HCT116 (cell line): ENCODE measurements at regions not wholly inside any gene's neighbourhood (a gene's known extent, or its start where the extent isn't known, plus 50 kb on each side); places are given as distances from the start of the nearest gene placed in this dataset.
A peak's percentile ranks its signal among the peaks of the same experiment; 100 is the strongest.

Experiments
- ATAC-seq: fragments of 200-7000 bp; cut with Tn5 transposase; 2 replicates; pipeline ENCODE4 v1.9.1; 2020; ENCODE audit warnings: mild to moderate bottlenecking, moderate library complexity
- BruUV-seq: library from RNA; stranded (reverse); fragments of 400-500 nt; replicated peaks from 2 replicates; lab custom pipeline; 2021; lab: Mats Ljungman, UMichigan
- CTCF ChIA-PET: fragments of 300-600 bp; sonication (Branson Sonifier 250); formaldehyde crosslinking; loops from one replicate; lab custom pipeline; 2021; ENCODE audit warnings: antibody characterized with exemption; lab: Charles Lee
- POLR2A ChIA-PET: fragments of 300-600, 350-600 bp; sonication (Branson Sonifier 250); formaldehyde crosslinking; loops from one replicate; lab custom pipeline; 2021; ENCODE audit warnings: antibody characterized with exemption; lab: Charles Lee
- RAD21 ChIA-PET, 2 experiments: fragments of 300-600 bp; sonication (Branson Sonifier 250); formaldehyde crosslinking; loops; one replicate each; lab custom pipeline; 2023; ENCODE audit warnings: low total read pairs in 2 of 2; ENCODE audit not compliant: uncharacterized antibody in 2 of 2, unreplicated experiment in 2 of 2, low non-redundant PET in 1 of 2; lab: Charles Lee
- DNase-seq: peaks from one replicate; pipeline ENCODE4 v3.0.0-alpha.2; 2010; ENCODE audit warnings: low read depth, low spot score
- H2AFZ ChIP-seq: fragments of 200-600 bp; shearing (Covaris generic), sonication (generic); 2 replicates; pipeline ENCODE4 v1.6.1; 2017; ENCODE audit warnings: low read depth, mixed run types, mixed read lengths, antibody characterized with exemption, low read length; ENCODE audit not compliant: poor library complexity, severe bottlenecking
- H3K27ac ChIP-seq: 2 replicates; pipeline ENCODE4 v1.5.1; 2012; ENCODE audit warnings: low read depth, low read length
- H3K27me3 ChIP-seq: fragments of 200-600 bp; sonication (generic); 2 replicates; pipeline ENCODE4 v1.6.1; 2016; ENCODE audit warnings: mixed run types, low read length, mixed read lengths; ENCODE audit not compliant: insufficient read depth
- H3K36me3 ChIP-seq, 2 experiments: fragments of 200-500 bp in 1 of 2; fragments of 200-600 bp in 1 of 2; sonication (Bioruptor generic) in 1 of 2; sonication (generic) in 1 of 2; 2 replicates each; pipeline versions ENCODE4 v1.5.1 to v1.6.1; 2014 to 2016; ENCODE audit warnings: low read length in 2 of 2, inconsistent platforms in 1 of 2, mixed read lengths in 1 of 2, mixed run types in 1 of 2; ENCODE audit not compliant: insufficient read depth in 2 of 2, control insufficient read depth in 1 of 2
- H3K4me1 ChIP-seq, 2 experiments: fragments of 200-600 bp in 1 of 2; sonication (generic) in 1 of 2; 2 replicates each; pipeline versions ENCODE4 v1.5.1 to v1.6.1; 2012 to 2017; ENCODE audit warnings: low read length in 2 of 2, inconsistent platforms in 1 of 2, mild to moderate bottlenecking in 1 of 2, mixed read lengths in 1 of 2, mixed run types in 1 of 2, moderate library complexity in 1 of 2; ENCODE audit not compliant: insufficient read depth in 2 of 2, control insufficient read depth in 1 of 2
- H3K4me2 ChIP-seq: fragments of 200-600 bp; sonication (generic); 2 replicates; pipeline ENCODE4 v1.6.1; 2017; ENCODE audit warnings: mixed run types, low read length, mixed read lengths
- H3K4me3 ChIP-seq, 2 experiments: fragments of 200-600 bp in 1 of 2; sonication (generic) in 1 of 2; replicated peaks in 1 of 2; 2 replicates each; pipeline ENCODE4 v1.5.1; 2011 to 2016; ENCODE audit warnings: low read length in 2 of 2, control low read depth in 1 of 2, low read depth in 1 of 2, mild to moderate bottlenecking in 1 of 2, mixed read lengths in 1 of 2, mixed run types in 1 of 2
- H3K79me2 ChIP-seq: fragments of 200-600 bp; sonication (generic); 2 replicates; pipeline ENCODE4 v1.6.1; 2017; ENCODE audit warnings: mild to moderate bottlenecking, mixed run types, low read length, moderate library complexity, mixed read lengths; ENCODE audit not compliant: insufficient read depth
- H3K9ac ChIP-seq: fragments of 200-600 bp; sonication (generic); 2 replicates; pipeline ENCODE4 v1.6.1; 2016; ENCODE audit warnings: low read length, mixed read lengths
- H3K9me2 ChIP-seq: fragments of 200-600 bp; sonication (generic), shearing (Covaris generic); 2 replicates; pipeline ENCODE4 v1.6.1; 2017; ENCODE audit warnings: mixed run types, mild to moderate bottlenecking, moderate library complexity; ENCODE audit not compliant: insufficient read depth
- H3K9me3 ChIP-seq, 2 experiments: fragments of 200-500 bp in 1 of 2; fragments of 200-600 bp in 1 of 2; sonication (Bioruptor generic) in 1 of 2; sonication (generic) in 1 of 2; 2 replicates each; pipeline ENCODE4 v1.6.1; 2014 to 2017; ENCODE audit warnings: low read length in 2 of 2, mixed read lengths in 2 of 2, inconsistent platforms in 1 of 2, low read depth in 1 of 2, mild to moderate bottlenecking in 1 of 2, mixed run types in 1 of 2, moderate library complexity in 1 of 2; ENCODE audit not compliant: control insufficient read depth in 1 of 2, insufficient read depth in 1 of 2
- H4K20me1 ChIP-seq: fragments of 200-600 bp; sonication (generic), shearing (Covaris generic); 2 replicates; pipeline ENCODE4 v1.6.1; 2017; ENCODE audit warnings: mixed run types, mild to moderate bottlenecking, moderate library complexity; ENCODE audit not compliant: insufficient read depth
- CTCF ChIP-seq, 3 experiments: fragments of 200-600 bp in 1 of 3; sonication (generic) in 1 of 3; IDR thresholded peaks in 2 of 3; conservative IDR thresholded peaks in 1 of 3; 2 replicates each; pipeline ENCODE4 v1.5.1; 2012 to 2017; ENCODE audit warnings: low read depth in 2 of 3, low read length in 2 of 3, antibody characterized with exemption in 1 of 3, borderline replicate concordance in 1 of 3, control low read depth in 1 of 3, mild to moderate bottlenecking in 1 of 3, mixed read lengths in 1 of 3, mixed run types in 1 of 3, moderate library complexity in 1 of 3; ENCODE audit not compliant: insufficient read depth in 1 of 3
- EGR1 ChIP-seq: IDR thresholded peaks from 2 replicates; pipeline ENCODE4 v1.6.1; 2012; ENCODE audit warnings: low read depth
- EZH2phosphoT487 ChIP-seq: fragments of 200-600 bp; IDR thresholded peaks from 2 replicates; pipeline ENCODE4 v1.6.1; 2018; ENCODE audit warnings: antibody characterized with exemption, borderline replicate concordance
- RAD21 ChIP-seq: IDR thresholded peaks from 2 replicates; pipeline ENCODE4 v1.6.1; 2012; ENCODE audit warnings: low read depth, mild to moderate bottlenecking
- ZNF274 ChIP-seq: fragments of 200-500 bp; sonication (Bioruptor generic); IDR thresholded peaks from 2 replicates; pipeline ENCODE4 v1.6.1; 2014; ENCODE audit warnings: mild to moderate bottlenecking, low read depth, low read length, inconsistent platforms
- intact Hi-C: fragments of 100-400 bp; cut with micrococcal nuclease; formaldehyde crosslinking; loops from 2 replicates; pipeline ENCODE4 v1.10.0; 2022

GRCh38 chr21:31538816-31539215, 120.7 kb upstream of the SOD1 start:
- TF ChIP-seq ZNF274 (no peak), EGR1 (no peak), RAD21 (no peak)
- Histone ChIP-seq H4K20me1 (no peaks in the 10 kb centered on the region), H3K36me3 (no peaks in the 10 kb centered on the region), H3K79me2 (peaks cover 21% of the 10 kb centered on the region; the same call in 1 of the 2 replicates), H3K4me2 (no peak overlapping the region), H3K9ac (no peak overlapping the region), H3K4me1 (no peaks in the 10 kb centered on the region), H3K27ac (no peak overlapping the region), H3K27me3 (no peaks in the 10 kb centered on the region), H3K9me2 (no peaks in the 10 kb centered on the region), H3K9me3 (no peaks in the 10 kb centered on the region), H2AFZ (no peak overlapping the region), H3K4me3 (no peak overlapping the region)
- no TSS peak for BruUV-seq
- RAD21 ChIA-PET, result no interaction called here
- no peak for ATAC-seq
- CTCF ChIA-PET, result no interaction called here
- intact Hi-C loops, result no loop called here
- no peak for DNase-seq
- POLR2A ChIA-PET, result no interaction called here

GRCh38 chr21:31537872-31538576, 121.5 kb upstream of the SOD1 start:
- ChIA-PET POLR2A (no interaction called here), CTCF (no interaction called here), RAD21 (no interaction called here)
- BruUV-seq, result no TSS peak
- H3K9ac ChIP-seq, result no peak overlapping the region
- no peaks in the 10 kb centered on the region for H3K9me3 ChIP-seq
- H3K9me2 ChIP-seq, result no peaks in the 10 kb centered on the region
- no peaks in the 10 kb centered on the region for H3K27me3 ChIP-seq
- ATAC-seq, result peak; percentile 52; the same call in 1 of the 2 replicates
- H3K4me3 ChIP-seq, result no peak overlapping the region
- H3K27ac ChIP-seq, result no peak overlapping the region
- peaks cover 21% of the 10 kb centered on the region; the same call in 1 of the 2 replicates for H3K79me2 ChIP-seq
- TF ChIP-seq CTCF (IDR thresholded peaks at IDR 0.05 in 2 of 3, conservative IDR thresholded peaks at IDR 0.05 in 1 of 3; ENCODE audit: borderline replicate concordance in 1 of 3, insufficient read depth in 1 of 3, low read depth in 2 of 3, low read length in 2 of 3) (peak; percentile 10 to 59 (median 57); a peak in 4 of 6 replicates), EZH2phosphoT487 (no peak), RAD21 (peak; percentile 42)
- no peaks in the 10 kb centered on the region for H3K4me1 ChIP-seq
- intact Hi-C loops, result no loop called here
- DNase-seq, result no peak
- no peak overlapping the region for H2AFZ ChIP-seq
- H3K36me3 ChIP-seq, result no peaks in the 10 kb centered on the region
- no peaks in the 10 kb centered on the region for H4K20me1 ChIP-seq
- H3K4me2 ChIP-seq, result no peak overlapping the region
